GM23338 (cell line): ENCODE measurements at regions not wholly inside any gene's neighbourhood (a gene's known extent, or its start where the extent isn't known, plus 50 kb on each side); places are given as distances from the start of the nearest gene placed in this dataset.
A peak's percentile ranks its signal among the peaks of the same experiment; 100 is the strongest.

Experiments
- ATAC-seq: fragments of 200-7000 bp; cut with Tn5 transposase; 3 replicates; pipeline ENCODE4 v1.9.1; 2020
- DNase-seq: peaks from one replicate; pipeline ENCODE4 v3.0.0-alpha.2; 2015; ENCODE audit warnings: low spot score
- H2AFZ ChIP-seq: fragments of 200-600 bp; sonication (generic); 2 replicates; pipeline ENCODE4 v1.8.0; 2016; ENCODE audit warnings: antibody characterized with exemption, mild to moderate bottlenecking, moderate library complexity
- H3F3A ChIP-seq: fragments of 200-600 bp; sonication (generic); replicated peaks from 2 replicates; pipeline ENCODE4 v1.8.0; 2017; ENCODE audit warnings: antibody characterized with exemption, mixed run types, low read depth
- H3K27ac ChIP-seq: fragments of 200-600 bp; sonication (generic); 2 replicates; pipeline ENCODE4 v1.6.1; 2016; ENCODE audit warnings: low read depth
- H3K27me3 ChIP-seq: fragments of 200-600 bp; sonication (generic); 2 replicates; pipeline ENCODE4 v1.8.0; 2016; ENCODE audit warnings: mild to moderate bottlenecking, mixed run types, moderate library complexity; ENCODE audit not compliant: insufficient read depth
- H3K36me3 ChIP-seq: fragments of 200-600 bp; sonication (generic); 2 replicates; pipeline ENCODE4 v1.8.0; 2016; ENCODE audit warnings: mild to moderate bottlenecking; ENCODE audit not compliant: insufficient read depth
- H3K4me1 ChIP-seq: fragments of 200-600 bp; sonication (generic); 2 replicates; pipeline ENCODE4 v1.8.0; 2016; ENCODE audit warnings: mild to moderate bottlenecking, moderate library complexity; ENCODE audit not compliant: insufficient read depth
- H3K4me2 ChIP-seq: fragments of 200-600 bp; sonication (generic); 2 replicates; pipeline ENCODE4 v1.7.1; 2017; ENCODE audit warnings: mixed run types
- H3K4me3 ChIP-seq: fragments of 200-600 bp; sonication (generic); 2 replicates; pipeline ENCODE4 v1.6.1; 2016; ENCODE audit warnings: mixed run types
- H3K79me2 ChIP-seq: fragments of 200-600 bp; sonication (generic); replicated peaks from 2 replicates; pipeline ENCODE4 v1.8.0; 2017; ENCODE audit warnings: mild to moderate bottlenecking; ENCODE audit not compliant: insufficient read depth
- H3K9me2 ChIP-seq: fragments of 200-600 bp; sonication (generic); 2 replicates; pipeline ENCODE4 v1.8.0; 2017; ENCODE audit not compliant: insufficient read depth
- H4K20me1 ChIP-seq: fragments of 200-600 bp; sonication (generic); replicated peaks from 2 replicates; pipeline ENCODE4 v1.8.0; 2017; ENCODE audit warnings: mild to moderate bottlenecking; ENCODE audit not compliant: insufficient read depth
- H3K27ac Mint-ChIP-seq: 2 replicates; pipeline ENCODE4 v1.8.0; 2020; ENCODE audit warnings: inconsistent platforms, mild to moderate bottlenecking, moderate library complexity, mixed read lengths
- H3K27me3 Mint-ChIP-seq: 3 replicates; pipeline ENCODE4 v1.8.0; 2022; ENCODE audit warnings: low read depth, mild to moderate bottlenecking, moderate library complexity, mixed read lengths, inconsistent platforms; ENCODE audit not compliant: insufficient read depth, poor library complexity
- H3K36me3 Mint-ChIP-seq: 3 replicates; pipeline ENCODE4 v1.8.0; 2021; ENCODE audit warnings: low read depth, mild to moderate bottlenecking, inconsistent platforms, moderate library complexity, mixed read lengths
- H3K4me1 Mint-ChIP-seq: 3 replicates; pipeline ENCODE4 v1.8.0; 2020; ENCODE audit warnings: mild to moderate bottlenecking, inconsistent platforms, mixed read lengths
- H3K4me3 Mint-ChIP-seq: 3 replicates; pipeline ENCODE4 v1.8.0; 2021; ENCODE audit warnings: moderate library complexity, mild to moderate bottlenecking, inconsistent platforms, mixed read lengths
- H3K9me3 Mint-ChIP-seq: 3 replicates; pipeline ENCODE4 v1.8.0; 2020; ENCODE audit warnings: moderate library complexity, mild to moderate bottlenecking, inconsistent platforms, mixed read lengths
- CTCF ChIP-seq, 2 experiments: fragments of 200-600 bp in 1 of 2; sonication (generic) in 1 of 2; conservative IDR thresholded peaks; 2 replicates each; pipeline versions ENCODE4 v1.5.1 to v1.6.1; 2016 to 2017; ENCODE audit warnings: antibody characterized with exemption in 2 of 2, low read depth in 2 of 2, mild to moderate bottlenecking in 2 of 2, moderate library complexity in 1 of 2
- EZH2 ChIP-seq: fragments of 200-600 bp; sonication (generic); IDR thresholded peaks from one replicate; pipeline ENCODE4 v1.8.0; 2017; ENCODE audit warnings: antibody characterized with exemption, mild to moderate bottlenecking, low read depth; ENCODE audit not compliant: unreplicated experiment
- EZH2phosphoT487 ChIP-seq: fragments of 200-600 bp; sonication (generic); IDR thresholded peaks from one replicate; pipeline ENCODE4 v1.8.1; 2018; ENCODE audit warnings: antibody characterized with exemption; ENCODE audit not compliant: unreplicated experiment
- ZNF462 ChIP-seq: fragments of 250-450 bp; sonication (Bioruptor Pico); IDR thresholded peaks from 2 replicates; pipeline ENCODE4 v1.5.0; 2020; ENCODE audit warnings: mild to moderate bottlenecking, moderate library complexity

- TF ChIP-seq ZNF462 (CRISPR knock-in tag) (no peak), CTCF (conservative IDR thresholded peaks at IDR 0.05; ENCODE audit: low read depth in 2 of 2) (no peak)
These were observed 96.9 kb upstream of the BHLHE23 start (continued) for GRCh38 chr20:63103402-63104311.

- Histone ChIP-seq H3K4me2 (peak overlapping the region; percentile 86), H3K4me1 (peaks cover 17% of the 10 kb centered on the region), H4K20me1 (no peaks in the 10 kb centered on the region), H3K4me3 (peak overlapping the region; percentile 68), H3K9me2 (no peaks in the 10 kb centered on the region), H3K27ac (no peak overlapping the region), H3K36me3 (no peaks in the 10 kb centered on the region), H3K27me3 (peaks cover 52% of the 10 kb centered on the region), H3F3A (0 out of 2 replicates have a peak, but pooled peaks cover 2% of the 10 kb centered on the region), H2AFZ (peak overlapping the region; percentile 95), H3K79me2 (no peaks in the 10 kb centered on the region)
- DNase-seq (peak; percentile 76), ATAC-seq (peak; percentile 39)
- peaks cover 10% of the 10 kb centered on the region for H3K9me3 Mint-ChIP-seq
- H3K27me3 Mint-ChIP-seq = peaks cover 35% of the 10 kb centered on the region
- peaks cover 4% of the 10 kb centered on the region; the same call in 2 of the 3 replicates for H3K4me1 Mint-ChIP-seq
- no peaks in the 10 kb centered on the region for H3K36me3 Mint-ChIP-seq
- no peak overlapping the region for H3K27ac Mint-ChIP-seq
- peak overlapping the region; percentile 68 for H3K4me3 Mint-ChIP-seq
- TF ChIP-seq EZH2 (peak; percentile 80), EZH2phosphoT487 (no peak), CTCF (conservative IDR thresholded peaks at IDR 0.05; ENCODE audit: low read depth in 2 of 2) (no peak)
These were observed 96.1 kb upstream of the BHLHE23 start for GRCh38 chr20:63102721-63103375.
